H1 (cell line): ENCODE measurements at regions not wholly inside any gene's neighbourhood (a gene's known extent, or its start where the extent isn't known, plus 50 kb on each side); places are given as distances from the start of the nearest gene placed in this dataset.

ENCODE experiments used
- CTCF ChIA-PET: fragments of 300-600 bp; sonication (Branson Sonifier 250); formaldehyde crosslinking; loops from one replicate; lab custom pipeline; 2021; ENCODE audit not compliant: partially characterized antibody; lab: Charles Lee
- POLR2A ChIA-PET: fragments of 300-600 bp; sonication (Branson Sonifier 250); formaldehyde crosslinking; loops from one replicate; lab custom pipeline; 2021; ENCODE audit warnings: inconsistent platforms; ENCODE audit not compliant: partially characterized antibody; lab: Charles Lee
- DNase-seq, 2 experiments: peaks; one replicate each; pipeline versions ENCODE4 v3.0.0 to v3.0.0-alpha.2; 2010 to 2022; ENCODE audit warnings: low spot score in 2 of 2, low read depth in 1 of 2, mixed read lengths in 1 of 2
- FAIRE-seq: peaks from 2 replicates; lab custom pipeline; 2011; peaks lifted over from hg19 to GRCh38; lab: Jason Lieb, UNC
- H2AFZ ChIP-seq: 2 replicates; pipeline ENCODE4 v1.8.1; 2012; ENCODE audit warnings: low read length, inconsistent platforms
- H2AK5ac ChIP-seq: 2 replicates; pipeline ENCODE4 v1.6.1; 2013; ENCODE audit warnings: low read depth, low read length
- H2BK120ac ChIP-seq: replicated peaks from 2 replicates; pipeline ENCODE3; 2013; ENCODE audit warnings: low read depth, low read length, inconsistent platforms
- H2BK12ac ChIP-seq: 2 replicates; pipeline ENCODE4 v1.6.1; 2013; ENCODE audit warnings: low read depth, low read length
- H2BK15ac ChIP-seq: 2 replicates; pipeline ENCODE4 v1.6.1; 2013; ENCODE audit warnings: low read length
- H2BK20ac ChIP-seq: 2 replicates; pipeline ENCODE4 v1.6.1; 2013; ENCODE audit warnings: low read length
- H2BK5ac ChIP-seq: 2 replicates; pipeline ENCODE4 v1.6.1; 2013; ENCODE audit warnings: low read depth, low read length
- H3K14ac ChIP-seq: 2 replicates; pipeline ENCODE4 v1.6.1; 2013; ENCODE audit warnings: inconsistent platforms; ENCODE audit not compliant: insufficient read length
- H3K18ac ChIP-seq: 2 replicates; pipeline ENCODE4 v1.6.1; 2013; ENCODE audit warnings: low read length; ENCODE audit errors: extremely low read depth
- H3K23ac ChIP-seq: 2 replicates; pipeline ENCODE4 v1.6.1; 2013; ENCODE audit warnings: inconsistent platforms; ENCODE audit not compliant: insufficient read length
- H3K23me2 ChIP-seq: 2 replicates; pipeline ENCODE4 v1.6.1; 2013; ENCODE audit warnings: low read depth, low read length
- H3K27ac ChIP-seq: 2 replicates; pipeline ENCODE4 v1.6.1; 2011; ENCODE audit warnings: low read depth, low read length, inconsistent platforms
- H3K27me3 ChIP-seq, 4 experiments: replicated peaks in 1 of 4; 1 replicate in 1 of 4; 2 replicates in 3 of 4; pipeline versions ENCODE4 v1.6.1 to v1.8.1; 2011 to 2013; ENCODE audit warnings: low read length in 3 of 4, mild to moderate bottlenecking in 3 of 4, inconsistent platforms in 2 of 4, mixed read lengths in 2 of 4, moderate library complexity in 1 of 4; ENCODE audit not compliant: control insufficient read depth in 3 of 4, insufficient read depth in 3 of 4; ENCODE audit errors: extremely low read depth in 1 of 4
- H3K36me3 ChIP-seq, 4 experiments: 2 replicates each; pipeline versions ENCODE4 v1.6.1 to v1.8.1; 2011 to 2013; ENCODE audit warnings: mild to moderate bottlenecking in 4 of 4, low read length in 3 of 4, moderate library complexity in 2 of 4, control low read depth in 1 of 4, inconsistent platforms in 1 of 4; ENCODE audit not compliant: insufficient read depth in 4 of 4, control insufficient read depth in 2 of 4
- H3K4ac ChIP-seq: replicated peaks from 2 replicates; pipeline ENCODE3; 2013; ENCODE audit warnings: low read length, low read depth, mixed read lengths, inconsistent platforms; ENCODE audit not compliant: insufficient read length
- H3K4me1 ChIP-seq, 4 experiments: replicated peaks in 1 of 4; 1 replicate in 1 of 4; 2 replicates in 3 of 4; pipeline versions ENCODE4 v1.6.1 to v1.8.1; 2011 to 2013; ENCODE audit warnings: low read length in 3 of 4, inconsistent platforms in 2 of 4, mixed read lengths in 1 of 4; ENCODE audit not compliant: insufficient read depth in 4 of 4, control insufficient read depth in 3 of 4
- H3K4me2 ChIP-seq, 2 experiments: 2 replicates each; pipeline versions ENCODE4 v1.6.1 to v1.8.1; 2011 to 2013; ENCODE audit warnings: low read depth in 2 of 2, low read length in 2 of 2, control low read depth in 1 of 2, inconsistent platforms in 1 of 2, mild to moderate bottlenecking in 1 of 2; ENCODE audit not compliant: insufficient read depth in 1 of 2
- H3K4me3 ChIP-seq, 4 experiments: fragments of 200-600, 300-600 bp in 1 of 4; sonication (generic), shearing (Covaris generic), sonication (Bioruptor Twin) in 1 of 4; 2 replicates each; pipeline versions ENCODE4 v1.5.1 to v1.8.1; 2011 to 2016; ENCODE audit warnings: low read length in 4 of 4, low read depth in 3 of 4, control low read depth in 2 of 4, inconsistent platforms in 2 of 4, mild to moderate bottlenecking in 2 of 4, mixed read lengths in 1 of 4, moderate library complexity in 1 of 4; ENCODE audit not compliant: insufficient read depth in 2 of 4; ENCODE audit errors: extremely low read depth in 1 of 4
- H3K56ac ChIP-seq: replicated peaks from 2 replicates; pipeline ENCODE3; 2013; ENCODE audit warnings: low read depth, mild to moderate bottlenecking, mixed read lengths, low read length, inconsistent platforms; ENCODE audit not compliant: insufficient read length
- H3K79me1 ChIP-seq: 2 replicates; pipeline ENCODE4 v1.6.1; 2013; ENCODE audit warnings: low read depth, low read length, control low read depth
- H3K79me2 ChIP-seq, 2 experiments: 2 replicates each; pipeline versions ENCODE4 v1.6.1 to v1.8.1; 2012 to 2013; ENCODE audit warnings: low read length in 2 of 2, mild to moderate bottlenecking in 2 of 2, inconsistent platforms in 1 of 2; ENCODE audit not compliant: insufficient read depth in 2 of 2, control insufficient read depth in 1 of 2
- H3K9ac ChIP-seq, 4 experiments: replicated peaks in 1 of 4; 1 replicate in 1 of 4; 2 replicates in 3 of 4; pipeline versions ENCODE4 v1.6.1 to v1.8.1; 2011 to 2013; ENCODE audit warnings: low read depth in 3 of 4, low read length in 3 of 4, control low read depth in 2 of 4, mild to moderate bottlenecking in 2 of 4, moderate library complexity in 2 of 4, inconsistent platforms in 1 of 4; ENCODE audit errors: extremely low read depth in 1 of 4
- H3K9me3 ChIP-seq, 2 experiments: 2 replicates each; pipeline versions ENCODE4 v1.6.1 to v1.8.1; 2012 to 2013; ENCODE audit warnings: mild to moderate bottlenecking in 2 of 2, moderate library complexity in 2 of 2, control low read depth in 1 of 2, inconsistent platforms in 1 of 2, low read depth in 1 of 2, low read length in 1 of 2, mixed read lengths in 1 of 2; ENCODE audit not compliant: insufficient read depth in 2 of 2
- H4K20me1 ChIP-seq, 2 experiments: replicated peaks in 1 of 2; 2 replicates each; pipeline versions ENCODE3 to v1.8.1; 2011 to 2013; ENCODE audit warnings: inconsistent platforms in 2 of 2, low read length in 2 of 2, mild to moderate bottlenecking in 1 of 2; ENCODE audit not compliant: insufficient read depth in 2 of 2, control insufficient read depth in 1 of 2
- H4K5ac ChIP-seq: 2 replicates; pipeline ENCODE4 v1.6.1; 2013; ENCODE audit warnings: low read length, low read depth, mixed read lengths, inconsistent platforms; ENCODE audit not compliant: insufficient read length
- H4K8ac ChIP-seq: 2 replicates; pipeline ENCODE4 v1.8.0; 2013; ENCODE audit warnings: mild to moderate bottlenecking, moderate library complexity, low read length, inconsistent platforms; ENCODE audit not compliant: insufficient read depth; ENCODE audit errors: extremely low read depth
- H4K91ac ChIP-seq: replicated peaks from 2 replicates; pipeline ENCODE3; 2013; ENCODE audit warnings: low read length, mixed read lengths, inconsistent platforms; ENCODE audit not compliant: insufficient read length
- EP300 ChIP-seq, 2 experiments: IDR thresholded peaks; 1 replicate in 1 of 2; 2 replicates in 1 of 2; pipeline ENCODE4 v1.6.1; 2011 to 2012; ENCODE audit warnings: low read depth in 2 of 2, low read length in 2 of 2, mild to moderate bottlenecking in 2 of 2, borderline replicate concordance in 1 of 2, inconsistent platforms in 1 of 2, moderate library complexity in 1 of 2
- POLR2A ChIP-seq, 2 experiments: IDR thresholded peaks; 1 replicate in 1 of 2; 2 replicates in 1 of 2; pipeline ENCODE4 v1.6.1; 2011; ENCODE audit warnings: low read depth in 2 of 2, low read length in 2 of 2, mild to moderate bottlenecking in 2 of 2; ENCODE audit errors: control extremely low read depth in 1 of 2
- SP2 ChIP-seq: IDR thresholded peaks from 2 replicates; pipeline ENCODE4 v1.6.1; 2012; ENCODE audit warnings: mild to moderate bottlenecking, low read length, inconsistent platforms
- WGBS, 2 experiments: shearing (Covaris generic) in 1 of 2; methylation state at CpG; one replicate each; pipeline versions ENCODE4 v1.1.6 to v1.1.7; 2013 to 2015; ENCODE audit warnings: low lambda C conversion rate in 2 of 2, mixed read lengths in 2 of 2, inconsistent platforms in 1 of 2, low coverage in 1 of 2, missing lambda C conversion rate in 1 of 2; ENCODE audit not compliant: insufficient replicate concordance in 2 of 2, insufficient coverage in 1 of 2, insufficient read length in 1 of 2; ENCODE audit errors: extremely low coverage in 1 of 2, missing lambda C conversion rate in 1 of 2; 5-methylcytosine and 5-hydroxymethylcytosine counted together

- H3K36me3 ChIP-seq: no peaks in the 10 kb centered on the region
- H3K23me2 ChIP-seq: no peaks in the 10 kb centered on the region
- no peak overlapping the region for H4K8ac ChIP-seq
- H2BK5ac ChIP-seq: no peak overlapping the region
- no peak overlapping the region for H3K4ac ChIP-seq
- H2BK15ac ChIP-seq: no peak overlapping the region
- FAIRE-seq (no peak), DNase-seq (no peak)
- WGBS, 2 experiments: 88% methylated on average over 3 of the region's 3 CpGs; no CpG with 5 or more reads in 1 of the 2 experiments
- no peak overlapping the region for H3K9ac ChIP-seq
- H3K79me2 ChIP-seq: no peaks in the 10 kb centered on the region
- H4K91ac ChIP-seq: no peak overlapping the region
- no peak overlapping the region for H2BK20ac ChIP-seq
- no peaks in the 10 kb centered on the region for H3K4me1 ChIP-seq
- H3K27me3 ChIP-seq: no peaks in the 10 kb centered on the region
- no peak overlapping the region for H3K4me2 ChIP-seq
- H4K20me1 ChIP-seq: no peaks in the 10 kb centered on the region
- POLR2A ChIA-PET: no interaction called here
- H3K56ac ChIP-seq: no peak overlapping the region
- H3K14ac ChIP-seq: no peak overlapping the region
- no peaks in the 10 kb centered on the region for H3K79me1 ChIP-seq
- no peak overlapping the region for H3K4me3 ChIP-seq
- no peak overlapping the region for H3K18ac ChIP-seq
- no peak overlapping the region for H2BK120ac ChIP-seq
- peaks cover 0 to 6% of the 10 kb centered on the region in 2 experiments; a peak in 2 of 4 replicates for H3K9me3 ChIP-seq
- no peak overlapping the region for H2BK12ac ChIP-seq
- no peak overlapping the region for H3K23ac ChIP-seq
- no peak overlapping the region for H3K27ac ChIP-seq
- CTCF ChIA-PET: interaction anchor here (1.0 kb wide), 1 partner anchor 88 kb away, joined by 3 read pairs; no protein-coding TSS in a partner anchor
- H2AFZ ChIP-seq: no peak overlapping the region
- no peak overlapping the region for H2AK5ac ChIP-seq
- no peak overlapping the region for H4K5ac ChIP-seq
- no peak for TF ChIP-seq POLR2A (IDR thresholded peaks at IDR 0.05; ENCODE audit: control extremely low read depth in 1 of 2, low read depth in 2 of 2, low read length in 2 of 2)
- TF ChIP-seq SP2: no peak
- no peak for TF ChIP-seq EP300 (IDR thresholded peaks at IDR 0.05; ENCODE audit: borderline replicate concordance in 1 of 2, low read depth in 2 of 2, low read length in 2 of 2)
These were observed 95.5 kb upstream of the PTPRT start for GRCh38 chr20:43285170-43285569.
